ENCODE measurements at regions not wholly inside any gene's neighbourhood (a gene's known extent, or its start where the extent isn't known, plus 50 kb on each side); places are given as distances from the start of the nearest gene placed in this dataset.

DNA sequence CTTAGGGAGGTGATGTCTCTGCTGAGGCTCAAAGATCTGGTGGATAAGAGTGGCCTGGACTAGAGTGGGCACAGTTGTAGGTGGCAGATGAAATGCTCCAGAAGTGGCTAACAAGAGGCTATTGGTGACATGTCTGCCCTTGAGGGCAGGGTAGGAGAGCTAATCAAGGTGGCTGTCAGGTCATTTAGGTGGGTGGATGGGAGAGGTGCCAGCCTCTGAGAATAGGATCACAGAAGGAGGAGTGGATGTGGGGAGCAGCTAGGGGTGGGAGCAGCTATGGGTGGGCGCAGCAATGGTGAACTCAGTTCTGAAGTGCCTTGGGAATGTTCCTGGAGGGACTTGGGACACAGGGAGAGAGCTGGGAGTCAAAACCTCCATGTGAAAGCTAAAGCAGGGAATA lies 142.0 kb upstream of the GRIK3 start:
- no peak overlapping the region for H3K4me3 ChIP-seq
- no peaks in the 10 kb centered on the region for H3K36me3 ChIP-seq
- no peak overlapping the region for H3K27ac ChIP-seq (replicated peaks)
- intact Hi-C loops (cut with micrococcal nuclease): no loop called here
- H3K4me1 ChIP-seq: no peaks in the 10 kb centered on the region
- peaks cover 95% of the 10 kb centered on the region for H3K27me3 ChIP-seq (ENCODE audit: low read depth)
- H3K9me3 ChIP-seq (replicated peaks): no peaks in the 10 kb centered on the region
- TF ChIP-seq, protein P1, sequence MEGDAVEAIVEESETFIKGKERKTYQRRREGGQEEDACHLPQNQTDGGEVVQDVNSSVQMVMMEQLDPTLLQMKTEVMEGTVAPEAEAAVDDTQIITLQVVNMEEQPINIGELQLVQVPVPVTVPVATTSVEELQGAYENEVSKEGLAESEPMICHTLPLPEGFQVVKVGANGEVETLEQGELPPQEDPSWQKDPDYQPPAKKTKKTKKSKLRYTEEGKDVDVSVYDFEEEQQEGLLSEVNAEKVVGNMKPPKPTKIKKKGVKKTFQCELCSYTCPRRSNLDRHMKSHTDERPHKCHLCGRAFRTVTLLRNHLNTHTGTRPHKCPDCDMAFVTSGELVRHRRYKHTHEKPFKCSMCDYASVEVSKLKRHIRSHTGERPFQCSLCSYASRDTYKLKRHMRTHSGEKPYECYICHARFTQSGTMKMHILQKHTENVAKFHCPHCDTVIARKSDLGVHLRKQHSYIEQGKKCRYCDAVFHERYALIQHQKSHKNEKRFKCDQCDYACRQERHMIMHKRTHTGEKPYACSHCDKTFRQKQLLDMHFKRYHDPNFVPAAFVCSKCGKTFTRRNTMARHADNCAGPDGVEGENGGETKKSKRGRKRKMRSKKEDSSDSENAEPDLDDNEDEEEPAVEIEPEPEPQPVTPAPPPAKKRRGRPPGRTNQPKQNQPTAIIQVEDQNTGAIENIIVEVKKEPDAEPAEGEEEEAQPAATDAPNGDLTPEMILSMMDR (IDR thresholded peaks at IDR 0.05; ENCODE audit: borderline replicate concordance): no peak
- no peak for DNase-seq

DNA sequence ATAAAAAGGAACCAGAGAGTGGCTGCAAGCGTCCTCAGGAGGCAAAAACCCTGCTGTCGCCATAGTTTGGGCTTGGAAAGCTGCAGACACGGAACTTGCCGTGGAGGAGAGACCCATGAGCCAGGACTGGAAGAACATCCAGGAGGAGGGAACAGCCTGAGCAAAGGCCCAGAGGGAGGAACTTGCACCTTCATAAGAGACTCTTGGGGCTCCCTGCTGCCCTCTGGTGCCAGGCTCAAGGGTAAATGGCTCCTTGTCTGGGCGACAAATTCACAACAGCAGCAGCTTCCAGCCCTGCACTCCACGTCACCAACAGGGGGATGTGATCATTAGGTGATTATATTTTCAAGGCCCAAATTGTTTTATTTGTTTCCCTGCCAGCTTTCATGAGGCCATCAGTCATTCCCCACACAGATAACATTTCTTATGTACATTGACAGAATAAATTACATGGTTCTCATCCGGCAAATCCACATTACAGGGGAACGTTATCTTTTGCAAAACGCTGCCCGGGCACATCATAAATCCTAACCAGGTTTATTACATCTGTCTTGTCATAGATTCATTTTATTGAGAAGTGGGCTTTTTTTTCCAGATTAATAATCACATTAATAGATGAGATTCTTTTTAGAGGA lies 143.0 kb upstream of the GRIK3 start:
- Histone ChIP-seq H3K4me3 (no peak overlapping the region), H3K36me3 (no peaks in the 10 kb centered on the region), H3K9me3 (replicated peaks) (peaks cover 4% of the 10 kb centered on the region), H3K4me1 (no peaks in the 10 kb centered on the region), H3K27ac (replicated peaks) (no peak overlapping the region), H3K27me3 (ENCODE audit: low read depth) (peaks cover 95% of the 10 kb centered on the region)
- TF ChIP-seq, protein P1 (IDR thresholded peaks at IDR 0.05; ENCODE audit: borderline replicate concordance): peak; percentile 33
- no peak for DNase-seq
- intact Hi-C loops (cut with micrococcal nuclease): no loop called here

DNA sequence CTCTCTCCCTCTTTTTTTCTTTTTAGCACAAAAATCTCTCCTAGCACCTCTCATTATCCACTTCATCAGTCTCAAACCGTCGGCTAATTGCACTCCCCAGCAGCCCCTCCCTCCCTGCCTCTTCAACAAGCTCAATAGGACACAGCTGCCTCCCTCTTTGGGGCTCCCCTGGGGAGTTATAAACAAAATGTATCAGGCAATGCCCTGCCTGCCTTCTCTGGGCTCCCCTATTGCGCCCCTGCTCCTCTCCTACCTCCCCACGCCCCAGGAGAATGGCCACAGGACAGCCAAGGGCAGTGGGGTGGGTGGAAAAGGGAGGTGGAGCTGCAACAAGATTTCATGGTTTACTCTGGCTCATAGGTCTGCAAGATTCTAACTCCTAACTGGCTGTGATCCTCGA lies 147.1 kb upstream of the GRIK3 start:
- H3K36me3 ChIP-seq: no peaks in the 10 kb centered on the region
- H3K9me3 ChIP-seq (replicated peaks): peaks cover 24% of the 10 kb centered on the region
- TF ChIP-seq, protein P1 (IDR thresholded peaks at IDR 0.05; ENCODE audit: borderline replicate concordance): no peak
- DNase-seq: no peak
- H3K4me3 ChIP-seq: no peak overlapping the region
- no peak overlapping the region for H3K27ac ChIP-seq (replicated peaks)
- no peaks in the 10 kb centered on the region for H3K4me1 ChIP-seq
- intact Hi-C loops (cut with micrococcal nuclease): no loop called here
- H3K27me3 ChIP-seq (ENCODE audit: low read depth): peaks cover 73% of the 10 kb centered on the region

DNA sequence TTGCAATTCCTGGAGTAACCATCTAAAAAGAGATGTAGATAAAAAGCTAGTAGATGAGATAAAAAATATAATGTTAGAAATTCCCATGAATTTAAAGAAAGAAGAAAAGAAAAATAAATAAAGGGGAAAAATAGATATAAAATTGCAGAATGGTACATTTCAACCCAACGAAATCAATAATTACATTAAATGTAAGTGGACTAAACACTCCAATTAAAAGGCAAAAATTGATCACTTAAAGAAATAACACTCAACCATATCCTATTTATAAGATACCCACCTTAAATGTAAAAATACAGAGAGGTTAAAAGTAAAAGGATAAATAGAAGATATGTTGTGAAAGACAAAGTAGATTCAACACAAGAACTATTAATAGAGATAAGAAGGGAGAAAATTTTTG lies 150.5 kb upstream of the GRIK3 start:
- DNase-seq: no peak
- TF ChIP-seq, protein P1 (IDR thresholded peaks at IDR 0.05; ENCODE audit: borderline replicate concordance): no peak
- intact Hi-C loops (cut with micrococcal nuclease): no loop called here
- no peak overlapping the region for H3K4me3 ChIP-seq
- peaks cover 24% of the 10 kb centered on the region for H3K9me3 ChIP-seq (replicated peaks)
- H3K4me1 ChIP-seq: no peaks in the 10 kb centered on the region
- H3K27ac ChIP-seq (replicated peaks): no peak overlapping the region
- H3K27me3 ChIP-seq (ENCODE audit: low read depth): peaks cover 72% of the 10 kb centered on the region
- no peaks in the 10 kb centered on the region for H3K36me3 ChIP-seq

DNA sequence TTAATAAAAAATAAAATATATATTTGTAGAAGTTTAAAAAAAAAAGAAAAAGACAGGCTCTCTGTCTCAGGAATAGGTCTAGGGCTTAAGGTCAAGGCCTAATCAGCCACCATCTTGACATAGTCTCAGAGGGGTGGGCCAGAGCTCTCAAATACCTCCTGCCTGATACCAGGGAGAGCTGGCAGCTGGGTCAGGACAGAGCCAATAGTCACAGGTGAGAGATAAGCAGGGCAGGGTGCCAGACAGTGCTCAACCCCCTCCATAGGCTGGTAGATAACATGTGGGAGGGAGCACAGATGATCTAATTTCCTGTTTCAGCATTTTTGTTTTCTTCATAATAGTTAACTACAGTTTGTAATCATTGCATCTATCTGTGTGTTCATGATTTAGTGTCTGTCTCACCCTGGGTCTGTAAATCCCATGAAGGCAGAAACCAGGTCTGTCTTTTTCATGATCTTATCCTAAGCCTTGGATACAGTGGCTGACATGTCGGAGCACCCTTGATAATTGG lies 152.0 kb upstream of the GRIK3 start:
- H3K9me3 ChIP-seq (replicated peaks): peaks cover 24% of the 10 kb centered on the region
- no peaks in the 10 kb centered on the region for H3K4me1 ChIP-seq
- no peak overlapping the region for H3K27ac ChIP-seq (replicated peaks)
- DNase-seq: no peak
- peaks cover 68% of the 10 kb centered on the region for H3K27me3 ChIP-seq (ENCODE audit: low read depth)
- H3K36me3 ChIP-seq: no peaks in the 10 kb centered on the region
- TF ChIP-seq, protein P1 (IDR thresholded peaks at IDR 0.05; ENCODE audit: borderline replicate concordance): no peak
- H3K4me3 ChIP-seq: no peak overlapping the region
- intact Hi-C loops (cut with micrococcal nuclease): no loop called here
